H9 (cell line): ENCODE measurements at regions not wholly inside any gene's neighbourhood (a gene's known extent, or its start where the extent isn't known, plus 50 kb on each side); places are given as distances from the start of the nearest gene placed in this dataset.

Source experiments
- DNase-seq: peaks from one replicate; pipeline ENCODE4 v3.0.0-alpha.2; 2017
- H2AFZ ChIP-seq: one replicate; pipeline ENCODE4 v1.6.1; 2013; ENCODE audit warnings: mild to moderate bottlenecking, low read length, control low read depth, moderate library complexity
- H2AK5ac ChIP-seq: 2 replicates; pipeline ENCODE4 v1.6.1; 2013; ENCODE audit warnings: low read length, control low read depth, mixed read lengths; ENCODE audit not compliant: insufficient read length
- H2BK120ac ChIP-seq: one replicate; pipeline ENCODE4 v1.6.1; 2013; ENCODE audit warnings: low read depth, mild to moderate bottlenecking, low read length, control low read depth, inconsistent platforms; ENCODE audit not compliant: poor library complexity, severe bottlenecking
- H2BK12ac ChIP-seq: 2 replicates; pipeline ENCODE4 v1.6.1; 2013; ENCODE audit warnings: low read length, control low read depth, mixed read lengths, low read depth; ENCODE audit not compliant: insufficient read length
- H2BK15ac ChIP-seq: 2 replicates; pipeline ENCODE4 v1.6.1; 2013; ENCODE audit warnings: low read depth, low read length, control low read depth
- H2BK20ac ChIP-seq: one replicate; pipeline ENCODE4 v1.6.1; 2013; ENCODE audit warnings: low read depth, mild to moderate bottlenecking, low read length, control low read depth, inconsistent platforms; ENCODE audit not compliant: poor library complexity, severe bottlenecking
- H2BK5ac ChIP-seq: 2 replicates; pipeline ENCODE4 v1.6.1; 2013; ENCODE audit warnings: low read length, control low read depth, mixed read lengths; ENCODE audit not compliant: insufficient read length
- H3K14ac ChIP-seq: 2 replicates; pipeline ENCODE4 v1.6.1; 2013; ENCODE audit warnings: low read length, control low read depth; ENCODE audit not compliant: insufficient read depth
- H3K18ac ChIP-seq: 2 replicates; pipeline ENCODE4 v1.6.1; 2013; ENCODE audit warnings: low read depth, mild to moderate bottlenecking, mixed read lengths, low read length, control low read depth; ENCODE audit not compliant: insufficient read length
- H3K23ac ChIP-seq: 2 replicates; pipeline ENCODE4 v1.6.1; 2013; ENCODE audit warnings: low read length, control low read depth, mixed read lengths, low read depth; ENCODE audit not compliant: insufficient read length
- H3K23me2 ChIP-seq: 2 replicates; pipeline ENCODE4 v1.6.1; 2013; ENCODE audit warnings: low read depth, mild to moderate bottlenecking, mixed read lengths, low read length, control low read depth; ENCODE audit not compliant: insufficient read length, poor library complexity, severe bottlenecking
- H3K27ac ChIP-seq: 2 replicates; pipeline ENCODE4 v1.5.1; 2013; ENCODE audit warnings: low read length, control low read depth, mixed read lengths, low read depth; ENCODE audit not compliant: insufficient read length
- H3K27me3 ChIP-seq: 2 replicates; pipeline ENCODE4 v1.6.1; 2013; ENCODE audit warnings: low read length, control low read depth, inconsistent platforms; ENCODE audit not compliant: insufficient read depth
- H3K4ac ChIP-seq: 2 replicates; pipeline ENCODE4 v1.6.1; 2013; ENCODE audit warnings: low read depth, mild to moderate bottlenecking, control low read depth, inconsistent platforms, low read length, moderate library complexity
- H3K4me1 ChIP-seq: 2 replicates; pipeline ENCODE4 v1.6.1; 2013; ENCODE audit warnings: low read length, control low read depth, inconsistent platforms; ENCODE audit not compliant: insufficient read depth
- H3K4me2 ChIP-seq: 2 replicates; pipeline ENCODE4 v1.6.1; 2013; ENCODE audit warnings: low read length, control low read depth, mixed read lengths; ENCODE audit not compliant: insufficient read length, insufficient read depth
- H3K56ac ChIP-seq: 2 replicates; pipeline ENCODE4 v1.6.1; 2013; ENCODE audit warnings: low read depth, mild to moderate bottlenecking, mixed read lengths, low read length, control low read depth; ENCODE audit not compliant: insufficient read length
- H3K79me1 ChIP-seq: 2 replicates; pipeline ENCODE4 v1.6.1; 2013; ENCODE audit warnings: low read depth, mild to moderate bottlenecking, moderate library complexity, low read length, control low read depth, inconsistent platforms; ENCODE audit not compliant: insufficient read depth, poor library complexity, severe bottlenecking
- H3K79me2 ChIP-seq: 2 replicates; pipeline ENCODE4 v1.6.1; 2013; ENCODE audit warnings: low read length, control low read depth, inconsistent platforms; ENCODE audit not compliant: insufficient read depth
- H3K9ac ChIP-seq: 2 replicates; pipeline ENCODE4 v1.6.1; 2013; ENCODE audit warnings: low read length, control low read depth, mixed read lengths; ENCODE audit not compliant: insufficient read length; ENCODE audit errors: extremely low read depth
- H3K9me3 ChIP-seq: one replicate; pipeline ENCODE4 v1.6.1; 2013; ENCODE audit warnings: low read depth, low read length, inconsistent platforms; ENCODE audit not compliant: control insufficient read depth
- H3T11ph ChIP-seq: one replicate; pipeline ENCODE4 v1.6.1; 2013; ENCODE audit warnings: mild to moderate bottlenecking, low read length, control low read depth, inconsistent platforms
- H4K20me1 ChIP-seq: one replicate; pipeline ENCODE4 v1.6.1; 2013; ENCODE audit not compliant: control insufficient read depth, insufficient read length, insufficient read depth
- H4K5ac ChIP-seq: 2 replicates; pipeline ENCODE4 v1.6.1; 2013; ENCODE audit warnings: low read depth, mild to moderate bottlenecking, mixed read lengths, low read length, control low read depth; ENCODE audit not compliant: insufficient read length
- H4K8ac ChIP-seq: replicated peaks from 2 replicates; pipeline ENCODE4 v1.6.1; 2013; ENCODE audit warnings: low read length, control low read depth, mixed read lengths, low read depth; ENCODE audit not compliant: insufficient read length
- H4K91ac ChIP-seq: 2 replicates; pipeline ENCODE4 v1.6.1; 2013; ENCODE audit warnings: low read depth, mild to moderate bottlenecking, moderate library complexity, mixed read lengths, low read length, control low read depth; ENCODE audit not compliant: insufficient read length
- H3K27ac Mint-ChIP-seq, 3 experiments: 2 replicates in 2 of 3; 3 replicates in 1 of 3; pipeline ENCODE4 v1.8.0; 2020 to 2021; ENCODE audit warnings: mixed read lengths in 3 of 3, mild to moderate bottlenecking in 1 of 3, moderate library complexity in 1 of 3
- H3K27me3 Mint-ChIP-seq: 2 replicates; pipeline ENCODE4 v1.8.0; 2021; ENCODE audit warnings: low read depth, mild to moderate bottlenecking, moderate library complexity, mixed read lengths
- H3K36me3 Mint-ChIP-seq, 3 experiments: 2 replicates in 2 of 3; 3 replicates in 1 of 3; pipeline ENCODE4 v1.8.0; 2020 to 2021; ENCODE audit warnings: low read depth in 3 of 3, mixed read lengths in 3 of 3; ENCODE audit not compliant: insufficient read depth in 1 of 3
- H3K4me1 Mint-ChIP-seq, 2 experiments: 2 replicates each; pipeline ENCODE4 v1.8.0; 2020; ENCODE audit warnings: mixed read lengths in 2 of 2
- H3K4me3 Mint-ChIP-seq, 2 experiments: 2 replicates in 1 of 2; 3 replicates in 1 of 2; pipeline ENCODE4 v1.8.0; 2020 to 2021; ENCODE audit warnings: mild to moderate bottlenecking in 2 of 2, mixed read lengths in 2 of 2, moderate library complexity in 1 of 2
- H3K9me3 Mint-ChIP-seq, 2 experiments: 2 replicates in 1 of 2; 3 replicates in 1 of 2; pipeline ENCODE4 v1.8.0; 2020; ENCODE audit warnings: mild to moderate bottlenecking in 2 of 2, mixed read lengths in 2 of 2, moderate library complexity in 1 of 2
- CTCF ChIP-seq: fragments of 200-600 bp; sonication (generic); conservative IDR thresholded peaks from 3 replicates; pipeline ENCODE4 v1.8.0; 2021; ENCODE audit warnings: antibody characterized with exemption, mild to moderate bottlenecking
- WGBS: extraction: QIAGEN DNeasy Blood & Tissue Kit; methylation state at CpG from one replicate; pipeline ENCODE4 v1.1.7; 2013; ENCODE audit warnings: missing lambda C conversion rate, low lambda C conversion rate, mixed read lengths; ENCODE audit not compliant: insufficient read length; ENCODE audit errors: extremely low coverage; 5-methylcytosine and 5-hydroxymethylcytosine counted together

- H3K27ac Mint-ChIP-seq: no peak overlapping the region
- no peak overlapping the region for H3K9ac ChIP-seq
Observed at GRCh38 chr9:129402931-129403778, 217.7 kb downstream of the C9orf50 start.

More at GRCh38 chr9:129402931-129403778, 217.7 kb downstream of the C9orf50 start:
- H3K18ac ChIP-seq: no peak overlapping the region
- no peak for DNase-seq
- H3K4me1 Mint-ChIP-seq: peaks cover 32 to 44% of the 10 kb centered on the region in 2 experiments
- H3K4me1 ChIP-seq: no peaks in the 10 kb centered on the region; the same call in 1 of the 2 replicates
- H3K23ac ChIP-seq: no peak overlapping the region
- H4K20me1 ChIP-seq: no peaks in the 10 kb centered on the region
- H3K4me3 Mint-ChIP-seq: peak overlapping the region in 1 of 2 experiments; percentile 55; a peak in 2 of 5 replicates
- no peaks in the 10 kb centered on the region for H3K79me2 ChIP-seq
- no peak overlapping the region; the same call in 1 of the 2 replicates for H3K14ac ChIP-seq
- H3K27me3 ChIP-seq: no peaks in the 10 kb centered on the region; the same call in 1 of the 2 replicates
- H3K56ac ChIP-seq: no peak overlapping the region
- H3K4me2 ChIP-seq: no peak overlapping the region
- no peaks in the 10 kb centered on the region for H3K23me2 ChIP-seq
- no peak overlapping the region for H2BK120ac ChIP-seq
- H4K91ac ChIP-seq: no peak overlapping the region
- H3T11ph ChIP-seq: no peak overlapping the region
- H3K79me1 ChIP-seq: no peaks in the 10 kb centered on the region
- H3K27ac ChIP-seq: no peak overlapping the region
- H4K5ac ChIP-seq: no peak overlapping the region
- WGBS: no CpG with 5 or more reads among the region's 16 CpGs
- H2BK5ac ChIP-seq: no peak overlapping the region
- H3K9me3 Mint-ChIP-seq: no peaks in the 10 kb centered on the region
- no peaks in the 10 kb centered on the region for H3K36me3 Mint-ChIP-seq
- H4K8ac ChIP-seq: no peak overlapping the region
- H3K9me3 ChIP-seq: no peaks in the 10 kb centered on the region
- H2AFZ ChIP-seq: no peak overlapping the region
- no peak overlapping the region for H2BK20ac ChIP-seq
- no peak overlapping the region for H2BK15ac ChIP-seq
- TF ChIP-seq CTCF: no peak
- H3K4ac ChIP-seq: no peak overlapping the region
- H2AK5ac ChIP-seq: no peak overlapping the region
- peaks cover 26% of the 10 kb centered on the region for H3K27me3 Mint-ChIP-seq
- H2BK12ac ChIP-seq: no peak overlapping the region
